CD4-positive, alpha-beta T cell treated with Interleukin-4 for 1 hour (primary cell): ENCODE measurements at regions not wholly inside any gene's neighbourhood (a gene's known extent, or its start where the extent isn't known, plus 50 kb on each side); places are given as distances from the start of the nearest gene placed in this dataset.

Experiments used
- DNase-seq, 2 donors: peaks; one replicate each; pipeline ENCODE4 v3.0.0-alpha.2; 2020 to 2022

- DNase-seq = no peak
Measured at GRCh38 chr2:45337481-45337880, 273.6 kb downstream of the SRBD1 start.

GRCh38 chr2:45334205-45334604 is 276.9 kb downstream of the SRBD1 start:
- no peak for DNase-seq

DNA sequence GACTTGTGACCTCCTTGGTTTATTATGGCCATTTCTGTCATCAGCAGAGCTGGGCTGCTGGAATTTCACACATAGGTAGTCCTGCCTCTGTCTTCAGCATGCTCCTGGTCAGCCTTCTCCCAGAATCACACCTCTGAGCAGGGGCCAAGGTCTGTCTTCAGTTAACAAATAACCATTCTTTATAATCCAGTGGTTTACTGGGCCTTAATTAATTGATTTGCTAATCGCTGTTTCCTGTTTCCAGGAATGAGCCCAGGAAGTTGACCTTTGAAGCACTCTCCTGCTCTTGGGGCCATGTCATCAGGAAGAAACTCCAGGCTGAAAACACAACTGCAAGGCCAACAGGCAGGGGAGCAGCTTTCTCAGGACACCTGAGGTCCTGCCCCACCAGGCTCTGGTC is 278.5 kb downstream of the SRBD1 start:
- DNase-seq = no peak

DNA sequence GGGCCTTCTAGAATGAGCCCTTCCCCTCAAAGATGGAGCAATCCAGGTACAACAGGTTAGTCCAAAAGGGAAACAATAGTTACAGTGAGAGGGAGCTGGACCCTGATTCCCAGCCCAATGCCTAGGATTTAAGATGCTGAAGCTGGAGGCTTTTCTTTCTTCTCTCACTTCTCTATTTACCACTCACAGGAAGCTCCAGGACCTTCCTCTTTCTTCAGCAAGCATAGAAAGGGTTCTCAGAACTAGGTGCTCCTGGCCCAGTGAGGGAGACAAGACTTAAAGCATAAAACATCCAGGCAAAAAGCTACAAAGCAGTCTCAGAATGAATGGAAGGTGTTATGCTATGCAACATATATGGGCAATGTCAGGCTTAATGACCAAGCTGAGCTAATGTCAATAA is 279.0 kb downstream of the SRBD1 start:
- no peak for DNase-seq

DNA sequence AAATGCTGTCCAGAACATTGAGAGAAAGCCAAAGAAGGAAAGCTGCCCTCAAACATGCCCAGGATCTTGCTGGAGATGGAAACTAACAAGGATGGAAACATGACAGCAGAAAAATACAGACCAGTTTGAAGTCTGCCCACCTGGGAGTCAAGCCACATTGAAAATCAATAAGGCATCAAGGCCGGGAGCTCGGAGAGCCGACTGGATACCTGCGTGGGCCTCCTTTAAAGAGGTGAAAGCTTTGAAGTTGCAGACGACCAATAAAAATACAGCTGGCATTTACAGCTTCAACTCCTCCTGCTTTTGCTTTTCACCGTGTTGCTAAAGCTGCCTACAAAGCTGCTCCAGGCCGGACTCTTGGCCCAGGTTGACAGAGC is 279.7 kb downstream of the SRBD1 start:
- DNase-seq = no peak

DNA sequence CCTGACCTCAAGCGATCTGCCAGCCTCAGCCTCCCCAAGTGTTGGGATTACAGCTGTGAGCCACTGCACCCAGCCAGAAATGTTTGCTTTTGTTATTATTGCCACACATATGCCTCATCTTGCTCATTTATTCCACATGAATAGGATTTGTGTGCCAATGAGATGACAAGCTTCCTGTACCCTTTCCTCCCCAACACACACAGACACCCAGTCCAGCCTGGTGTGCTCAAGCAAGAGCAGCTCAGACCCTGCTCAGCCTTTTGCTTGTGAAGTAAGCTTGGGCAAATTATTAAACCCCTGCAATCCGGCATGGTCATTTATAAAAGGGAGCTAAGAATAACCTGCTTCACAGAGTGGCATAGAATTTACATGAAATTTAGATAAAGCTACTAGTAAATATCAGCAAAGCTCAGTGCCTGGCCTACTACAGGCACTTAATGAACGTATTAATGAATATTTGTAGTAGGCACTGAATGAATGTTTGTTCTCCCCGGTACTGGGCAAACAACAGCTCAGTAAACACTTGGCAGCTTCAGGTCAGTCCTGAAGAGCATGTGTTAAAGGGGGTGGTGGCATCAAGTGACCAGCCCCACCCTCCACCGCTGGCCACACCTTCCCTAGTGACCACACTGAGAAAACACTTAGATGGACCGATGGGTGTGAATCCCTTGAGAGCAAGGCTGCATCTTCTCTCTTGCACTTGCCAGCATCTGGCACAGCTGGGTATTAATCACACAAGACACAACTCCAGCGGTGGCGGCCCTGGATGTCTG is 280.2 kb downstream of the SRBD1 start:
- no peak for DNase-seq

DNA sequence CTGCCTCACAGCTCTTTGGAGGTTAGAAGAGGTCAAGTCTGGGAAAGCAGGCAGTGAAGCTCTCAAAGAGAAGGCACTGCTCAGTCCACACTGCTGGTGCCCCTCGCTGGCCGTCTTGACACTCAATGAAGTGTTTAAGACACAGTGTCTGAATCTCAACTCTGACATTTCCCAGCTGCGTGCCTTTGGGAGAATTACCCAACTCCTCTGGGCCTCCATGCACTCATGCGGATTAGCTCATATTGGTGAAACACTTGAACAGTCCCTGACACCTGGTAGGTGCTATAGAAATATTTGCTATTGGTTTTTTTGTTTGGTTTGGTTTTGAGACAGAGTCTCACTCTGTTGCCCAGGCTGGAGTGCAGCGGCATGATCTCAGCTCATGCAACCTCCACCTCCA is 281.0 kb downstream of the SRBD1 start:
- DNase-seq = no peak

DNA sequence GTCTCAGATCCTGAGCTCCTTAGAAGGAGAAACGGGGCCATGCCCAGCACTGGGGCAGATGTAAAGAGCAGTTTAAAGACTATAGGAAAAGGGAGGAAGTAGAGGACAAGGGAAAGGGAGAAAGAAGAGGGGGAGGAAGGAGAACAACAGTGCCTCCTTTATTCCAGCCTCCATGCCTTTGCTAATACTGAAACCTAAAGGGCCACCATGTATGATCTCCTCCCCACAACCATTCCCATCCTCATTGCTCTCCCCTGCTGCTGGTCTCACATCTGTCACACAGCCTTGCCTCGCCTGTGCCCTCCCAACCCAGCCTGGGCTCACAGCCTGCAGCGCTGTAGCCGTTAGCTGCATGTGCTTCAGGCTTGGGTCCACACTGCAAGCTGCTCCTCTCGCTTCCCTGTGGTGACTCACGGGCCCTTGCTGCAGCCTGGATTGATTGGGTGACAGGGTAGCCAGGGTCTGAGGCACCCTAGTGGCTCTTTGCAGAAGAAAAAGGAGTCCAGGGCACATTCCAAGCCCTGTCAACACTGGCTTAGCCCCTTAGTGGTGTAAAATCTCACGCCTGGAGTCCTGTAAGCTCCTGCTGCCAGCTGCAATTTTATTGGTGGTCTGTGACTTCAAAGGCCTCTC is 281.9 kb downstream of the SRBD1 start:
- no peak for DNase-seq

- no peak for DNase-seq
Measured at GRCh38 chr2:45328264-45328870, 282.7 kb downstream of the SRBD1 start.

GRCh38 chr2:45323344-45323743 is 287.7 kb downstream of the SRBD1 start:
- DNase-seq = no peak

DNA sequence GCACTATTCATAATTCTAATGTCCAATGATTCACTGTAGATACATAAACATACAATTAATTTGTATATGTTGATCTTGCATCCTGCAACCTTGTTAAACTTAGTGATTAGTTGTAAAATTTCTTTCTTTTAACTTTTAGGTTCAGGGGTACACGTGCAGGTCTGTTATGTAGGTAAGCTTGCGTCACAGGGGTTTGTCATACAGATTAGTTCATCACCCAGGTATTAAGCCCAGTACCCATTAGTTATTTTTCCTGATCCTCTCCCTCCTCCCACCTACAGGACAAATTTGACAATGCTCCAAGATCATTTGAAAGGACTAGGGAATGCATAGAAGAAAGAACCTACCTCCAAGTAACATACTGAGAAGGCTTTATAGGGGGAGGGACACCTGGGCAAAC is 290.1 kb downstream of the SRBD1 start:
- no peak for DNase-seq

- DNase-seq = no peak
Measured at GRCh38 chr2:45319683-45320455, 291.2 kb downstream of the SRBD1 start.

GRCh38 chr2:45318686-45319085 is 292.4 kb downstream of the SRBD1 start:
- DNase-seq = no peak

GRCh38 chr2:45316576-45317338 is 294.3 kb downstream of the SRBD1 start:
- no peak for DNase-seq

- no peak for DNase-seq
Measured at GRCh38 chr2:45315861-45316260, 295.2 kb downstream of the SRBD1 start.

DNA sequence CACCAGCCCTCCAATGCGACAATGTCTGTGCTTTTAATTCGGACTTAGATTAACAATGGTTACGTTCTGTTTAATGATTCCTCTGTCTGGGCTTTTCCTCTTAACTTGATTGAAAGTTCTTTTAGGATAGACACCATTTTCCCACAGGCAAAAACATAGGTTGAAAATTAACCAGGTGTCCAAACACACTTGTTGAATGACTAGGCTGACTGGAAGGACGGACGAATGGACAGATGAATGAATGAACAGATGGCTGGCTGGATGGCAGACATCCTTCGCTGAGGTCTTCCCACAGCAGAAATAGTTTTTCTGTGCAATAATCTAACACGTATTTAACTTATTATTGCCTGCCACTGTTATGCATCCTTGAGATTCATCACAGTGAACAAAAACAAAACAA is 298.8 kb downstream of the SRBD1 start:
- DNase-seq = no peak

- no peak for DNase-seq
Measured at GRCh38 chr2:45311559-45311958, 299.5 kb downstream of the SRBD1 start.

DNA sequence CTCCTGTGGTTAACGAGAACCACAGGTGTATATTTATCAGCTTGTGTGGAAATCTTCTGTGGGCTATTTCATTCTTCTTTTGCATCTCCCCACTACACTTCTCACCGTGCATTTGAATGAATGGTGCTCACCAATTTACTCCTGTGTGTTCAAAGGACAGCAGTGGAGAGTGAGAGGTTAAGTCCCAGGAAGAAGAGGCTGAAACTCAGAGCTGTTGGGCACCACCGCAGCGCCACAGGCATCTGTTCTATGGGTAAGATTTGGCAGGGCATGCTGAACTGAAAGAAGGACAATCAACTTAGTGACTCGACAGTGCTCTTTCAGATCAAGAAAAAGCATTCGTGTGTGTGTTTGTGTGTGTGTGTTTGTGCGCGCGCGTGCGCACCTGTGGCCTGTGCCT is 297.9 kb upstream of the SIX2 start:
- no peak for DNase-seq

GRCh38 chr2:45305599-45305998 is 296.3 kb upstream of the SIX2 start:
- DNase-seq = no peak

DNA sequence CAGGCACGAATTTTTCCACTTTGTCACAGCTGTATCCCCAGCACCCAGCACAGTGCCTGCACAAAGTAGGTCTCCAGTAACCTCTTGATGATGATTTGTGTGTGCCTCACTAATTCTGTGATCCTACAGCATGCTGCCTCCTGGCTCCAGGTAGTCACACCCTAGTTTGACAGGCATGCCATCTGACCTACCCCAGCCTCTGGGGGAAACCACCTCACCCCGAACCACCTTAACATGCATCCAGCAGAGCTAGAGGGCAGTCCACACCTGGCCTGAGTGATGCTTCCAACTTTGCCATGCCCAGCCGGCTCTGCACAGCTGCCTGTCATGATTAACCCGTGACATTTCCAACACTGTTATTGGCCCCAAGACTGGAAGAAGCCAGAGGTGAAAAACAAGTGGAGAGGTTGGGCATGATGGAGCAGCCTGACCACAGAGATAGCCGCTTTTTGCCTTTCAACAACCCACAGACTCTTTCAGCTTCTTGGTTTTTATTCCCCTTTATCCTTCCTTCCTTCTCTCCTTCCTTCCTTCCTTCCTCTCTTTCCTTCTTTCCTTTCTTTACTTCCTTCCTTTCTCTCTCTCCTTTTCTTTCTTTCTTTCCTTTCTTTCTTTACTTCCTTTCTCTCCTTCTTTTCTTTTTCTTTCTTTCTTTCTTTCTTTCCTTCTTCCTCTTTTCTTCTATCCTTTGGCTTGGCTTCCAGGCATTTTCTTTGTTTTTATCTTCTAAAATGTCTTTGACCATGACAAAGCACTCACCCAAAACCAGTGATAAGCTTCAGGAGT is 294.4 kb upstream of the SIX2 start:
- DNase-seq = no peak

- DNase-seq = no peak
Measured at GRCh38 chr2:45301307-45302277, 292.3 kb upstream of the SIX2 start.
